ENCODE measurements at regions not wholly inside any gene's neighbourhood (a gene's known extent, or its start where the extent isn't known, plus 50 kb on each side); places are given as distances from the start of the nearest gene placed in this dataset.

DNA sequence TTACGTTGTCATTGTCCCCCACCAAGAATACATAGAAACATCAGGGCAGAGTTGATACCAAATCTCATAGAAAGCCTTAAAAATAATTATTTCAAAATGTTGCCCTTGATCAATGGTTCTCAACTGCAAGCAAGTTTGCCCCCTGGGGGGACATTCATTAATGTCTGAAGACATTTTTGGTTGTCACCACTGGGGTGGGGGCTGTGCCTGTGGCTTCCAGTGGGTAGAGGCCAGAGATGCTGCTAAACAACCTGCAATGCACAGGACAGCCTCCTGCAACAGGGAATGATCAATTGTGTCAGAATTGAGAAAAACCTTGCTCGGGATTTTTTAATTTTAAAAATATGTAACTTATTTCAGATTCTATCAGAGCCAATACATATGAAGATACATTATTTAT is 130.6 kb upstream of the DOK5 start:
- H3K9me3 ChIP-seq = no peaks in the 10 kb centered on the region
- peak overlapping the region; percentile 77 for H3K4me2 ChIP-seq
- TF ChIP-seq HDAC2 (IDR thresholded peaks at IDR 0.05) (no peak), RFX5 (IDR thresholded peaks at IDR 0.05) (no peak), HMGXB4 (CRISPR knock-in tag; IDR thresholded peaks at IDR 0.05; ENCODE audit: borderline replicate concordance) (no peak), SREBF2 (IDR thresholded peaks at IDR 0.05) (no peak), SMC3 (IDR thresholded peaks at IDR 0.05) (no peak), HOXB5 (CRISPR knock-in tag; IDR thresholded peaks at IDR 0.05) (no peak), KDM5A (IDR thresholded peaks at IDR 0.05) (no peak), GATA3 (IDR thresholded peaks at IDR 0.05; ENCODE audit: borderline replicate concordance) (no peak), ZNF302 (CRISPR knock-in tag; IDR thresholded peaks at IDR 0.05) (no peak)
- TF ChIP-seq, protein P1, sequence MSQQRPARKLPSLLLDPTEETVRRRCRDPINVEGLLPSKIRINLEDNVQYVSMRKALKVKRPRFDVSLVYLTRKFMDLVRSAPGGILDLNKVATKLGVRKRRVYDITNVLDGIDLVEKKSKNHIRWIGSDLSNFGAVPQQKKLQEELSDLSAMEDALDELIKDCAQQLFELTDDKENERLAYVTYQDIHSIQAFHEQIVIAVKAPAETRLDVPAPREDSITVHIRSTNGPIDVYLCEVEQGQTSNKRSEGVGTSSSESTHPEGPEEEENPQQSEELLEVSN (IDR thresholded peaks at IDR 0.05; ENCODE audit: borderline replicate concordance, low read depth) = no peak
- TF ChIP-seq, protein P2, sequence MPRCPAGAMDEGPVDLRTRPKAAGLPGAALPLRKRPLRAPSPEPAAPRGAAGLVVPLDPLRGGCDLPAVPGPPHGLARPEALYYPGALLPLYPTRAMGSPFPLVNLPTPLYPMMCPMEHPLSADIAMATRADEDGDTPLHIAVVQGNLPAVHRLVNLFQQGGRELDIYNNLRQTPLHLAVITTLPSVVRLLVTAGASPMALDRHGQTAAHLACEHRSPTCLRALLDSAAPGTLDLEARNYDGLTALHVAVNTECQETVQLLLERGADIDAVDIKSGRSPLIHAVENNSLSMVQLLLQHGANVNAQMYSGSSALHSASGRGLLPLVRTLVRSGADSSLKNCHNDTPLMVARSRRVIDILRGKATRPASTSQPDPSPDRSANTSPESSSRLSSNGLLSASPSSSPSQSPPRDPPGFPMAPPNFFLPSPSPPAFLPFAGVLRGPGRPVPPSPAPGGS (IDR thresholded peaks at IDR 0.05) = no peak
- no peak for FAIRE-seq
- CTCF ChIA-PET = interaction anchor here (1.1 kb wide), 1 partner anchor 9 kb away, joined by 4 read pairs; no protein-coding TSS in a partner anchor
- no peak for DNase-seq (ENCODE audit: low read depth in 1 of 2, low spot score in 1 of 2)
- ATAC-seq = peak in 1 of 2 experiments; percentile 44; a peak in 3 of 6 replicates
- WGBS (ENCODE audit: missing lambda C conversion rate) = 38% methylated on average over 2 of the region's 2 CpGs
- POLR2A ChIA-PET = no interaction called here
- H3K4me1 ChIP-seq = peaks cover 51% of the 10 kb centered on the region
- peak overlapping the region; percentile 58 to 61 for H3K27ac ChIP-seq
- no peak overlapping the region for H3K4me3 ChIP-seq

DNA sequence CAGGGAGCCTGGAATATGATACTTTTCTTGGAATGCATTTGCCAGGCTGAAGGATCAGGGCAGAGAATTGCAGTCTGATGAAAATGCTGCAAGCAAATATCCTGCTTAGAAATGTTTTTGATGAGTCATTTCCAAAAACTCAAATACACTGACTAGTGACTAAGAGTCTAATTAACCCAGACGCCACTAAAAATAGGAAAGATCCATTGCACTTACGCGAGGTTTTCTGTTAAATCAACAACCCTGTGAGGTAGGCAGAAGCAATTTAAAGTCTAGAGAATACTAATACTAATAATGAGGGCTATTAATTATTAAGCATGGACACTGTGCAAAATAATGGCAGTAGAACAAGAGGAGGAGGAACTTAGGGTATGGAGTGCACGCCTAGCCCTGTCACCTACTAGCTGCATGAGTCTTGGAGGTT is 130.1 kb upstream of the DOK5 start:
- DNase-seq (ENCODE audit: low read depth in 1 of 2, low spot score in 1 of 2) (peak; percentile 24 to 50), FAIRE-seq (no peak), ATAC-seq (peak; percentile 81)
- Histone ChIP-seq H3K9me3 (no peaks in the 10 kb centered on the region), H3K4me2 (peak overlapping the region; percentile 77), H3K4me1 (peaks cover 50% of the 10 kb centered on the region), H3K27ac (peak overlapping the region; percentile 58 to 61), H3K4me3 (no peak overlapping the region)
- CTCF ChIA-PET = no interaction called here
- 9% methylated on average over 4 of the region's 4 CpGs for WGBS (ENCODE audit: missing lambda C conversion rate)
- POLR2A ChIA-PET = no interaction called here
- TF ChIP-seq MYC (IDR thresholded peaks at IDR 0.05; ENCODE audit: borderline replicate concordance, low read length) (no peak), ZSCAN20 (CRISPR knock-in tag; IDR thresholded peaks at IDR 0.05) (no peak), SREBF2 (IDR thresholded peaks at IDR 0.05) (no peak), PHF8 (IDR thresholded peaks at IDR 0.05; ENCODE audit: borderline replicate concordance, low read depth) (no peak), TFCP2L1 (CRISPR knock-in tag; IDR thresholded peaks at IDR 0.05) (no peak), REST (IDR thresholded peaks at IDR 0.05) (no peak), NPAS2 (CRISPR knock-in tag; IDR thresholded peaks at IDR 0.05; ENCODE audit: borderline replicate concordance) (no peak), CEBPB (IDR thresholded peaks at IDR 0.05) (peak in 1 of 2 experiments; percentile 33; a peak in 1 of 4 replicates), RNF2 (IDR thresholded peaks at IDR 0.05; ENCODE audit: borderline replicate concordance, low read depth) (no peak), SMC3 (IDR thresholded peaks at IDR 0.05) (no peak), HMGXB4 (CRISPR knock-in tag; IDR thresholded peaks at IDR 0.05; ENCODE audit: borderline replicate concordance) (no peak), CBX8 (IDR thresholded peaks at IDR 0.05) (no peak), GATA3 (IDR thresholded peaks at IDR 0.05; ENCODE audit: borderline replicate concordance) (peak; percentile 38; the same call in 1 of the 2 replicates), HOXB13 (CRISPR knock-in tag; IDR thresholded peaks at IDR 0.05; ENCODE audit: low read depth) (no peak), KDM1A (IDR thresholded peaks at IDR 0.05; ENCODE audit: low read depth) (no peak), JUNB (IDR thresholded peaks at IDR 0.05) (peak; percentile 53; the same call in 1 of the 2 replicates)
- TF ChIP-seq, protein P3, sequence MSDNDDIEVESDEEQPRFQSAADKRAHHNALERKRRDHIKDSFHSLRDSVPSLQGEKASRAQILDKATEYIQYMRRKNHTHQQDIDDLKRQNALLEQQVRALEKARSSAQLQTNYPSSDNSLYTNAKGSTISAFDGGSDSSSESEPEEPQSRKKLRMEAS (IDR thresholded peaks at IDR 0.05) = no peak
- TF ChIP-seq, protein P2 (IDR thresholded peaks at IDR 0.05) = no peak
- TF ChIP-seq, protein P4, sequence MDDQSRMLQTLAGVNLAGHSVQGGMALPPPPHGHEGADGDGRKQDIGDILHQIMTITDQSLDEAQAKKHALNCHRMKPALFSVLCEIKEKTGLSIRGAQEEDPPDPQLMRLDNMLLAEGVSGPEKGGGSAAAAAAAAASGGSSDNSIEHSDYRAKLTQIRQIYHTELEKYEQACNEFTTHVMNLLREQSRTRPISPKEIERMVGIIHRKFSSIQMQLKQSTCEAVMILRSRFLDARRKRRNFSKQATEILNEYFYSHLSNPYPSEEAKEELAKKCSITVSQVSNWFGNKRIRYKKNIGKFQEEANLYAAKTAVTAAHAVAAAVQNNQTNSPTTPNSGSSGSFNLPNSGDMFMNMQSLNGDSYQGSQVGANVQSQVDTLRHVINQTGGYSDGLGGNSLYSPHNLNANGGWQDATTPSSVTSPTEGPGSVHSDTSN (IDR thresholded peaks at IDR 0.05) = no peak
